HG03442 (cell line): ENCODE measurements at regions not wholly inside any gene's neighbourhood (a gene's known extent, or its start where the extent isn't known, plus 50 kb on each side); places are given as distances from the start of the nearest gene placed in this dataset.
"Not testable (repeated sequence)": the region's sequence is repeated elsewhere in the genome, so short reads cannot be mapped to it uniquely, and the experiment has no call there.

Source experiments
- ATAC-seq: cut with Tn5 transposase; IDR thresholded peaks from one replicate; pipeline ENCODE4 v1.9.1; 2021; ENCODE audit warnings: mild to moderate bottlenecking, moderate library complexity; ENCODE audit not compliant: unreplicated experiment

DNA sequence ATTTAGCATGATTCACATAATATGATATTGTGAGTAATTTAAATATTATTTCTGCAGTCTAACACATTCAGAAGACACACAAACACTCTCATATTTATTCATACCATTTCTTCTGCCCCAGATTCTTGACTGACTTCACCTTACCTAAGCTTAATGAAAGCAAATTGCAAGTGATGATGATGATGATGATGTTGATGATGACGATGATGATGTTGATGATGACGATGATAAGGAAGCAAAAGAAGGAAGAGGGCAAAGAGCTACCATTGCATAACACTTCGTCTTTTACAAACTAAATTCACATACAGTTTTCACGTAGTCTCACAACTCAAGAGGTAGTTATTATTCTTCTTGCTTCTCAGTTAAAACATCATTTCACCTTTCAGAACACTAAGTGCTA, 404.7 kb downstream of the NAF1 start:
- no peak for ATAC-seq

DNA sequence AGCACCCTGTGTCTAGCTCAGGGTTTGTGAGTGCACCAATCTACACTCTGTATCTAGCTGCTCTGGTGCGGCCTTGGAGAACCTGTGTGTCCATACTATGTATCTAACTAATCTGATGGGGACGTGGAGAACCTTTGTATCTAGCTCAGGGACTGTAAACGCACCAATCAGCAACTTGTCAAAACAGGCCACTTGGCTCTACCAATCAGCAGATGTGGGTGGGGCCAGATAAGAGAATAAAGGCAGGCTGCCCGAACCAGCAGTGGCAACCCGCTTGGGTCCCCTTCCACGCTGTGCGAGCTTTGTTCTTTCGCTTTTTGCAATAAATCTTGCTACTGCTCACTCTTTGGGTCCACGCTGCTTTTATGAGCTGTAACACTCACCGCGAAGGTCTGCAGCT, 426.5 kb downstream of the NAF1 start:
- ATAC-seq = not testable (repeated sequence)

- ATAC-seq = not testable (repeated sequence)
These were observed 427.1 kb downstream of the NAF1 start for GRCh38 chr4:162739596-162739995.

- no peak for ATAC-seq
These were observed 433.8 kb downstream of the NAF1 start for GRCh38 chr4:162732876-162733275.

- no peak for ATAC-seq
These were observed 438.9 kb downstream of the NAF1 start for GRCh38 chr4:162727766-162728165.

DNA sequence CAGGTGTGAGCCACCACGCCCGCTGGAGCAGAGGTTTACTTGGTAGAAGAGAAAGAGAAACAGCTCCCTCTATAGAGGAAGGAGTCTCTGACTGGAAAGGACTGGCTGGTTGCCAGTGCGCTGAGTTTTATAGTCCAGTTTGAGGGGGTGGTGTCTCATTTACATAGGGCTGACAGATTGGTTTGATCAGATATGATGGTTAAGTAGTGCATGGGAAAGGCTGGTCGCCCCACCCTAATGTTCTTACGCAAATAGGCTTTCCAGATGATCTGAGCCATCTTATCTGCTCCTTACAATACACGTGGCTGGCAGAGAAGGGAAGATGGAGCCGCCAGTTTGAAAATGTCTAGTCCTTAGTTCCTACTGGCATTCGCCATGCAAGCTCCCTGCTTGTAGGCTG, 439.5 kb downstream of the NAF1 start:
- no peak for ATAC-seq

DNA sequence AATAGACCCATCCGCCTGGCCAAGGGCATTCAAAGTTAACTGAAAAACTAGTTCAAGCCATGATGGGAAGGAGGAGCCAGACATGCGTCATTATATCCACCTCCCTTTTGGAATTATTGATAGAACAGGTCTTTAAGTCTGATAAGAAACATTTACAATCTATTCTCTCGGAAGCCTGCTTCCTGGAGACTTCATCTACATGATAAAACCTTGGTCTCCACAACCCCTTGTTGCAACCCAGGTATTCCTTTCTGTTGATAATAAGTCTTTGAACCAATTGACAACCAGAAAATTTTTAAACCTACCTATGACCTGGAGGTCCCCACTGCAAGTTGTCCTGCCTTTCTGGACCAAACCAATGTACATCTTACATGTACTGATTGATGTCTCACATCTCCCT, 451.3 kb downstream of the NAF1 start:
- ATAC-seq = no peak

- ATAC-seq = peak; percentile 60
These were observed 458.7 kb downstream of the NAF1 start for GRCh38 chr4:162707962-162708361.

- ATAC-seq = no peak
These were observed 460.1 kb downstream of the NAF1 start for GRCh38 chr4:162706632-162707031.

DNA sequence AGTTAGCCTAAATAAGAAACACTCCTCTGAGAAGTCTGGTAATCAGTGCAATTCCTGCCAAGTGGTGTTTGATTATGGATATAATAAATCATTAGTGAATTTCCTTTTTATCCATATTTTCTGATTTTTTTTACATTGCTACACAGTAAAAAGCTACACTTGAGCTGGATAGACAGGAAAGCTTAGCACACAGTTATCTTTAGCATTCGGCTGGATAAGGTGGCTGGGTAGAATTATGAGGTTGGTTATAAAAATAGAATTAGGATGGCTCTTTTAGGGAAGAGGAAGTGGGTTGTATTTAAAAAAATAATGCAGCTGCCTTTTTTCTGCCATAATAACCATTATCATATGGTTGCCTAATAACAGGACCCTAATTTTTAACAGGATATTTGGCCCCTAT, 460.6 kb downstream of the NAF1 start:
- no peak for ATAC-seq

DNA sequence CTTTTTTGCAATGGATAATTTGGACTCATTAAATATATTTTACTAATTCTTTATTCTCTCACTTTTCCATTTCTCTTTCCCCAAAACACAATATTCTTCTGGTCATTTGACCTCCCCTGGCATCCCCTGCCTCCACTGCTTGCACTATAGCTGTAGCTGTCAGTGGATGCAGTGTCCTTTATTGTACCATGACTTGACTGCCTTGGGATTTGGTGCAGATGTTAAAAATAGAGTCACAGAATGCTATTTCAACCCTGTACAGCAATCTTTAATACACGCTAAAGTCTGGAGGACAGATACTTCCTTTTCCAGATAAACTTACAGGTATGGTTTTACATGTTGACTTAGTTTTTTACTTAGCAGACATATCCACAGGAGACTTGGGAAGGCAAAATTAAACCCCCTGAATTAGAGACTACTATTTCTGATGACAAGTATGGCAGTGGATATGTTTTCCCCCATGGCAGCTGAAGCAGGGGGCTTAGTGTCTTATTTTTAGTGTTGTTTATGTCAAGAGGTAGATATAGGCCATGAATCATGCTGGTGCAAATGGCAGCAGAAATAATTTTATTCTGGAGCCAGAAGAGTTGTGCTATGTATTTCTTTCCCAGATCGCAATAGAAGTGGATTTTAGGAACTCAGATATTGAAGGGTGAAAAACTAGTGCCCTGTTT, 461.4 kb downstream of the NAF1 start:
- ATAC-seq = no peak

GRCh38 chr4:162700815-162701361, 465.8 kb downstream of the NAF1 start:
- ATAC-seq = peak; percentile 54

- ATAC-seq = peak; percentile 13
These were observed 466.3 kb downstream of the NAF1 start for GRCh38 chr4:162700358-162700757.

DNA sequence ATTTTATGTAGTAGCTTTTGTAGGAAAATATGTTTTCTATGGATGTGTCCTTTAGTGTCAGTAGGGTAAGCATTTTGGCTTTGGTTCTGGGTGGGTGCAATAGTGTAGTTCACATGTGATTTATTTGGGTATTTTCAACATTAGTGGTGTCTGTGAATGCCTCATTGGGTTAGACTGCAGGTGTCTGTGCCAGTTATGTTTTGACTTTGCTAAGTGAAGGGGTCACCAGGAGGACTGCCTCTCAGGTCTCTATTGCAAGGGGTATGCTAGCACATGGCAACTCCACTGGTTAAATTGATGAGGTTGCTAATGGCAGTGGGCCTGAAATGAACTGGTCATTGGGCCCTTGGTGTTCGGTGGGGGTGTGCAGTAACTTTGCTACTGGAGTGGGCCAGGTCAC, 467.1 kb downstream of the NAF1 start:
- ATAC-seq = peak; percentile 38

- no peak for ATAC-seq
These were observed 481.3 kb downstream of the NAF1 start for GRCh38 chr4:162685410-162685809.

- no peak for ATAC-seq
These were observed 481.7 kb downstream of the NAF1 start for GRCh38 chr4:162684998-162685397.

DNA sequence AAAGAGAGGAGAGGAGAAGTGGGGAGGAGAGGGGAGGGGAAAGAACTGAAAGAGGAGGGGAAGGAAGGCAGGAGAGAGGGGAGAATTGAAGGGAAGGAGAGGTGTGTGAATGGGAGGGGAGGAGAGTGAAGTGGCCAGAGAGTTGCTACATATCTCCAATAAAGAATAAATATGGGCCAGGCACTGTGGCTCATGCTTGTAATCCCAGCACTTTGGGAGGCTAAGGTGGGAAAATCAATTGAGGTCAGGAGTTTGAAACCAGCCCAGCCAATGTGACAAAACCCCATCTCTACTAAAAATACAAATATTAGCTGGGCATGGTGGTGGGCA, 482.4 kb downstream of the NAF1 start:
- peak; percentile 3 for ATAC-seq

- peak; percentile 80 for ATAC-seq
These were observed 482.9 kb downstream of the NAF1 start for GRCh38 chr4:162683659-162684370.

DNA sequence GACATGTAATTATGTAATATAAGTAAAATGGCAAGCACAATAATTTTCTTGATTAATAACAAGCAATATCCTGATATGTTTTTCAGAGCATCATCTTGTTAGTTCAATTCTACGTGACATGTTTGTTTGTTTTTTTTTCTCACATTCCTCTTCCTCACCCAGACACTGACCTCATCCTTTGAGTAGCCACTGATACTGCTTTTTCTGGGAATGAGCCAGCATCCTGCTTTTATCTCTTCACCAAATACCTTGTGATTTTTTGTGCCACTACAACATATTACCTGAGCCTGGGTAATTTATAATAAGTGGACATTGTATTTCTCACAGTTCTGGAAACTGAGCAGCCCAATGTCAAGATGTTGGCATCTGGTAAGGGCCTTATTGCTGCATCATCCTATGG, 484.0 kb downstream of the NAF1 start:
- ATAC-seq = no peak

GRCh38 chr4:162681212-162681611, 485.5 kb downstream of the NAF1 start:
- no peak for ATAC-seq

DNA sequence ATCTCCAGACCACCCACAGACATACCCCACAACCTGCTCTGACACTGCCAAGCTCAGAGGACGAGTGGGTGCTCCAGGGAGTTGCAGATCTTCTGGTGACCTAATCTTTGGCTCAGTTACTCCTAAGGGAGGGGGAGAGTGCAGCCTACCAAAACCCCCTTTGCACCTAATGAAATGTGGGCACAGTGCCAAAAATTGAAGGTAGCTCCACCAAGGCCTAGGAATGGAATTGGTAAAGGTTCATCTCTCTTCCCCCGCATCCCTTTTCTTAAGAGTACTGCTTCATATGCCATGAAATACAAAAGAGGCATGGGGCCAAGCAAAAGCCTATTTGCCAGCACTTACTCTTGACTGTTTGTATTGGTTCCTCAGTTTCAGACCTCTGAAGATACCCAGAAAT, 491.0 kb downstream of the NAF1 start:
- no peak for ATAC-seq

DNA sequence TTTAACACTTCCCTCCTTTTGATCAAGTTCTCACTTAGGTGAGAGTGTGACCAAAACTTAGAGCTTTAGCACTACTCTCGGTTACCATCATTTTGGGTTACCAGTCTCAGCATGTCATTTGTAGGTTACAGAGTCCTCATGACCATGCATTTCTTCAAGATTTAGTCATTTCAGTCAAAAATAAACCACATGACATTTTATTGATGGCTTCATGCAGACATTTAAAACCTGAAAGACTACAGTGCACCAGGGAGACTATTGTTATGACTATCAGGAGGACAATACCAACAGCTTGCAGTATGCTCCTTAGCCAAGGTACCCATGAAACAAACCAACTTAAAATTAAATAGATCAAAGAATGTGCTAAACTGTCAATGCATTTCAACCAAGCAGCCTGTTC, 498.1 kb upstream of the FSTL5 start:
- ATAC-seq = no peak

DNA sequence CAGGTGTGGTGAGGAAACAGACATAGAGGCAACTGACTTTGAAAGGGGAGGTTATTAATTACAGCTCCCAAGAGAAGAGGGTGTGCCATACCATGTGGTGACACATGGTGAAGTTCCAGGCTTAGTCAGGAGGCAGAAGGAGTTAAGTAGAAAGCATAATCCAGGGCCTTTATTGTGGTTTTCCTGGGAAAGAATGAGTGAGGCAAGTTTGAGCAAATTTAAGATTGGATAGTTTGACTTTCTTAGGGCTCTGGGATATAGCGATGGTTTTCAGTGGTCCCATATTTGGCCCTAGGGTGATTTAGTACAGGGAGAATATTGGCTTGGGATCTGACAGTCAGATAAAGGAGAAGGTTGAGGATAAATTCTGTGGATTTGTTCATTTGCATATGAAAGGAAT, 495.9 kb upstream of the FSTL5 start:
- no peak for ATAC-seq
